Dedifferentiated amniotic fluid mesenchymal stem cell (primary cell): ENCODE measurements at regions not wholly inside any gene's neighbourhood (a gene's known extent, or its start where the extent isn't known, plus 50 kb on each side); places are given as distances from the start of the nearest gene placed in this dataset.

Experiments used
- DNase-seq: peaks from one replicate; pipeline ENCODE4 v3.0.0-alpha.2; 2016; ENCODE audit errors: extremely low spot score

DNA sequence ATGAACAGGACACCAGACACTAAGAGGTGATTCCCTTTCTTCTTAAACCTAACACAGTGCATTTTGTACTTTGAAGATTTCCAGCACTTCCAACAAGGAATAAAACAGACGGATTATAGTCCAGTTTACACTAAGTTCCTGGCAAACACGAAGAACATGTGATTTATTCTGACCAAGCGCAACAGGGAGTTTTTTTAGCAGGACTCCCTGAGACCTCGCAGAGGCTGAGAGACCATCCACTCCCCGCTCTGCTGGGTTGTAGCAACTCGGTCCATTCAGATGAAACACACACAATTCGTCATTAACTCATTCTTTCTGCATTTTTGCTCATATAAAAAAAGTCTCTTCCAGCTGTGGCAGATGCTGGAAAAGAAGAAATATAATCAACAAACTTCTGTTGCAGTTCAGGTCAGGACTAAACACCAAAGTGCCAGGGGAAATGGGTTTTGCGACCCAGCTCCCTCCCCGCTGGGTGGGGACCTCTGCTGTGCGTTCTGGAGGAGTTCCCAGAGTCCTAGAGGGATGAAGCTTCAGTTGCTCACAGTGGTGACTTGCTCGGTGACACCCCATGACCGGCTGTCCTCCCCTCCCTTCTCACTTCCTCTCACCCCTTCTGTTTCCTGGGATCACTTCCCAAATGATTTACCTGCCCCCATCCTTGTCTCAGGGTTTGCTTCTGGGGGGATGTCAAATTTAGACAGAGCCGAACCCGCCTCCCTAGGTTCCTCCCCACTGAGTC is 52.5 kb downstream of the KCNF1 start:
- DNase-seq = no peak

DNA sequence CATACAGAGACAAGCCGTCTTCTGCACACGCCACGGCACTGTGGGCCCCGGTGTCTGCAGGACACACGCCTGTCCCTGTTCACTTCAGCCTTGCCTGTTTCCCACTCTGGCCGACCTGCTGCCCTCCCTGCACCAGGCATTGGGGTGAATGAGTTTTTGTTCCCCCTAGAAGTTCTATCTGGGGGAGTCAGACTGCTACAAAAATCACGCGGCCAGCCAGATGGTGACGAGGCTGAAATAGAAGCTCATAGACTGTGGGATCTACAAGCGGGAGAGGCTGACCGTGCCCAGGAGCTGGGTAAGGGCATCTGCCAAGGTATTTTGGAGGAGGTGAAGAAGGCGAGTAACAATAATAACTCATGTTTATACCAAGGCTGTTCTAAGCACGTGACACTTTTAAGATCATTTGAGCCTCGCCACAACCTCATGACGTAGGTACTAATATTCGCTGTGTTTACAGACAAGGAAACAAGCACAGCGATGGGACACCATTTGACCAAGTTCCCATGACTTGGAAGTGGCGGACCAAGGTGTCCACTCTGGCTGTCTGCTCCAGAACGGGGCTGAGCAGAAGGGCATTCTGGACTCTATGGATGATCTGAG is 53.6 kb downstream of the KCNF1 start:
- DNase-seq = no peak

DNA sequence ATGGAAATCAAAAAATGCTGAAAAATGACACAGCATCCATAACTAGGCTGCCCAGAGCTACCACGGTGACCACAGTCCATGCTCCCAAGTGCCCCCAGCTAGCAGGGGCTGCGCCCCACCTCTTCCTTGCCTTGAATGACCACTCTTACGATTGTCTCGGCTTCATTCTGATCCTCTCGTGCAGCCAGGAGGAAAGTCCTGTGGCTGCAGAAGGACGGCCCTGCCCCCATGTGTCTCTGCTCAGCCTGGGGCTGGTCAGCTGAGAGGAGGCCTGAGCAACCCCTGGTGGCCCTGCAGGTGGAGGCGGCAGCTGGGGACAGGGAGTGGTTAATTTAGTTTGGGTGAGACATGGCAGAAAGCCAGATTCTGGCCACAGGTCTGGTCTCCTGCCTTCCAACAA is 54.3 kb downstream of the KCNF1 start:
- DNase-seq = no peak

DNA sequence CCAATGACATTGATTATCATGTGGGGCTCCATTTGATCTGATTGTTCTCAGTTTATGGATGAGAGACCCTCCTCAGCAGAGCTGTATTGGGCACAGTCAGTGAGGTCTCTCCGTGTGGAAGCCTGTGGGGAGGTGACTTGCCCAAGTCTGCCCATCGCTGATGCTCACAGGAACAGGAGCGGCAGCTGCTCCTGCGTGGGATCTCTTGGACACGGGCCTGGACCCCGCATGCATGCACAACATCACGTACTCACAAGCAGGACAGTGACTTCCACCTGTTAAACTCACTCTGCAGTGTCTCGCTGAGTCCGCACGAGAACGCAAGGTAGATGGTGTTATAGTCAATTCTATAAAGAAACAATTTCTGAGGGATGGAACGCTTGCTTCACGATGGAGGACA is 55.0 kb downstream of the KCNF1 start:
- DNase-seq = no peak

DNA sequence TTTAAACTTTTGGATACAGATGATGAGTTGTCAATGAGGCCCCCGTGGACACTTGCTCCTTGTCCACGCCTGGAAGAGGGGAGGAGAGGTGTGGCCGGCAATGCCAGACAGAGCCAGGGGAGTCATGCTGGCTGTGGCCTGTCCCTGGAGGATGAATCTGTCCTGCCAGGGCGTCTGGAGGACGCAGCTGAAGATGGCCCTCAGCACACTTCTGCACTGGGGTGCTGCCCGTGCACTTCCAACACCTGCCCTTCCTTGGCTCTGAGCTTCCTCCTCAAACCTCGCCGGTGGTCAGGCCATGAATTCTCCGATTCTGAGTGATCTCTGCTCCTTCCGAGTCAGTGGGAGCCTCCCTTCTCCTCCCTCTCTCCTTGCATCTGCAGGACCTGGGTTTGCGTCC is 56.4 kb downstream of the KCNF1 start:
- DNase-seq = no peak

DNA sequence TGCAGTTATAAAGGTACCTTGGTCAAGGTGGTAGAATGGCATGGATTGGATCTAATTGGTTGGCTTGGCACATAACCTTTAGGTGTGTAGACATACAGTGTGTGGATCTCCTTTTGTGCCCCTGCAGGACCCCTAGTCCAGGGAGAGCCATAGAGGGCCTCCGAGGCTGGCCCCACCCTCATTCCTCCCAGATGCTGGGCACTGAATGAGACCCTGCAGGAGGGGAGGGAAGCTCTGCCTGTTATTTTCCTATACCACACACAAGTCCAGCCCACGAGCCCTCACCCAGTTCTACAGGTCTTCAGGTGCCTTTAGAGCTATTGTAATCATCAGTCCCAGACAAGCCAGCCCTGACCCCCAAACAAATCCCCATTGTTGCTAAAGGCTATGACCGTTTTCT is 58.9 kb downstream of the KCNF1 start:
- no peak for DNase-seq

DNA sequence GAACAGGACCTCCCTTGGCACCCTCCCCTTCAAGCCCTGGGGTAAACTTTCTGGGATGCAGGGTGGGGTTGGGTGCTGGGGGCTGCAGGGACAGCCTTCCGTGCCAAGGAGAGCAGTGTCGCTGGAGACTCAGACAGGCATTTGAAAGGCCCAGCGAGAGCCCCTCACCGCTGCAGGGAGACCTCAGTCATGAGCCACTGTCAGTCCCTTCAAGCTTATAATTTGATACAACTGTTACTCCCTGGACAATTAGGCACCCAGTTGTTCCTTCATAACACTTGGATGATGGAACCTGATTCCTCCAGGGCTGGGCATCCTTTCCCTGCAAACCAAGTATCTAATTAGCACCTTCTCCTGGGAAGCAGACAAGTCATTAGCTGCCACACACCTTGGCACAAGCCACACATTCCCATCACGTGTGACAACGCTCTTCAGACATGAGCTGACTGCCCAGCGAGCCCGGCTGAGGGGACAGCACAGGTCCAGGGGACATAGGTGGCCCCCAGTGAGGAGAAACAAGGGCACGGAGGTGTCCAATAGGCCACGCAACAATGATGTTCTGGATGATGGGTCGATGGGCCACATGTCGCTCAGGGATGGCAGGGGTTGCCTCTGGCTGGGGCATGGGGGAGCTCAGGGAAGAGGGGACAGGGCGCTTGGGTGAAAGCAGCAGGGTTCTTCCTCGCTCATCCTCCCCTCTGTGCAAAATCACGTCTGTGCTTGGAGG is 59.6 kb downstream of the KCNF1 start:
- no peak for DNase-seq

DNA sequence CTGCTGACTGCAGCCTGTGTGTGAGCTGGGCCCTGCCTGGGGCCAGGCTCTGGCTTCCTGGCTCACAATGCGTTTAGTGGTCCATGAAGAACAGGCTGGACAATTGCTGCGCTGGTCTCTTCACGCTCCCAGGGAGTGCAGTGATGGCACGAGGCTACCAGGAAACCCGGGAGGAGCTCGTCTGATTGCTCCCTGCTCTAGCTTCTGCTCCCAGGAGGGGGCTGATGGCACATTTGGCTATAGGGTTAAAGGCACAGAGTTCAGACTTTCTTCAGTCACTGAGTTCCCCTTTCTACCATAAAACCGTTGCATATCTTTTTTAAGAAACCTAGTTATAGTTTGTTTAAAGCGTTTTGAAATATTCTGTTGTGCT is 60.1 kb downstream of the KCNF1 start:
- no peak for DNase-seq

DNA sequence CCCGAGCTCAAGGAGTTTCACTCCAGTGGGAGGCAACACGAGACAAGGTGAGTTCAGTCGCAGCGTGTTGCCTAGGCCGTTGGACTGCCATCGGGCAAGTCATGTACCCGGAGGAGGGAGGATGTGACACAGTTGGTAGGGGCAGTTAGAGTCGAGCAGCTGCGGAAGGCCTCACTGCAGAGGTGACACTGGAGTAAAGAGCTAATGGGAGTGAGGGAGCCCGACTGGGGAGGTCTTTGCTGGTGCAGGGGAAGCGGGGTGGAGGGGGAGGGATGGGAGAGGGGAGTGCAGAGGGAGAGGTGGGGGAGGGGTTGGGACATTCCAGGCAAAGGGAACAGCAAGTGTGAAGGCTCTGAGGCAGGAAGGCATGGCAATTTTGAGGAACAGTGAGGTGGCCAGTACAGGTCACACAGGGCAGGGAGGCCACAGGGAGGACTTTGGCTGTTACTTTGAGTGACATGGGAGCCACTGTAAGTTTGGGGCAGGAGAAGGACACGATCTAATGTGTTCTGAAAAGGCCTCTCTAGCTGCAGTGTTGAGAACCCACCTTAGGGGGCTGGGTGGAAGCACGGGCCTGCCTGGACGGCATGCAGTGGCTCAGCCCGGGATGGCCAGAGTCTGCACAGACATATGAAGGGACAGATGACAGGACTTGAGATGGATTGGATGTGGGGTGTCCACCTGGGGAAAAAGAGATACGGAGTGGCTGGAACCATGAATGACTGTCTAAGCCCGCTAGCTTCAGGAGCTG is 61.1 kb downstream of the KCNF1 start:
- DNase-seq = no peak

DNA sequence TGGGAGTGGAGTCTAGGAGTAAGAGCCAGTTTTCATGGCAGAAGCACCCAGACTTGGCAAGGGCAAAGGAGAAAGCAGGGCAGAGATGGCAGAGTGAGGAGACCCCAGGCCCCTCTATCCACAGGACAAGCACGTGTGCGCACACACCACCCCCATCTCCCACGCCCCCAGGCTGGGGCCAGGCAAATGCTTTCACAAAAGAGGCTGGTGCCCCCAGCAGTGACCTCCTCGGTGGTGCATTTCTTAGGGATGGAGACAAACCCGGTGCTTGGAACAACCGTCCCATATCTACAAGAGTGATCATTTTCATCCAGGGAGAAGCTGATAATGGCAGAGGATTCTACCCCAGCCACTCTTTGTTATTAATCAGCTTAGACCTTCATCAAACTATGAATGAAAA is 62.0 kb downstream of the KCNF1 start:
- DNase-seq = no peak

DNA sequence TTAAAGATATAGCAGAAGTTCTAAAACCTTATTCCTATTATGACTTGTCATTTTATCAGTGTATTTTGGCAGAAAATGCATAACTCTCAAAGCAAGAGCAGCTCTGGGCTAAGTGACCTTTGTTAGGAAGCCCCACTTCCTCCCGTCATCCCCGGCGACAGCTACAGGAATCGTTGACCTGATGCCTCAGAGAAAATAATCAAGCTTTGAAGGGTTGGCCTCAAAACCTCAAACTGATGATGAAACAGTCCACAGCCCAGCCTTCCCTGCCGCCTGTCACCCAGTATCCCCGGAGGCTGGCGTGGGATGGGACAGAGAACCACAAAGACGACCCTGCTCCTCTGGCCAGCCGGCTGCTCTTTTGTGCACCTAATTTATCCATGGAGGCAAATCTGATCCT is 65.3 kb downstream of the KCNF1 start:
- DNase-seq = no peak

DNA sequence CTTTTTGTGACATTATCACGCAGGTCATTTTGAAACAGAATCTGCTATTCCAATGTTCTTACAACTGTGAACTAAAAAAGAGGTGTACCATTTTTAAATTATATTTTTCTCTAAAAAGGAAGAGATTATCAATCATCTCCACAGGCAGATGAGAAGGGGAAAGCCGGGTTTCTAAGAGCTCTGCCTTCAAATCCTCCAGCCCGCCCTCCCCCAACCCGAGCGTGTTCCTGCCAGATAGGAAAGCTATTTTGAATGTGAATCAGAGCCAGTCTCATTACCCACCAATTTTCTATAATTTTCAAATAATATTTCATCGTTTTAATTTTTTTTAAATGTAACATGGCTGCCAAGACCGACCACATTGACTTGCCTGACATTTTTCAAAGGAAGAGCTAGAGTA is 65.9 kb downstream of the KCNF1 start:
- no peak for DNase-seq

DNA sequence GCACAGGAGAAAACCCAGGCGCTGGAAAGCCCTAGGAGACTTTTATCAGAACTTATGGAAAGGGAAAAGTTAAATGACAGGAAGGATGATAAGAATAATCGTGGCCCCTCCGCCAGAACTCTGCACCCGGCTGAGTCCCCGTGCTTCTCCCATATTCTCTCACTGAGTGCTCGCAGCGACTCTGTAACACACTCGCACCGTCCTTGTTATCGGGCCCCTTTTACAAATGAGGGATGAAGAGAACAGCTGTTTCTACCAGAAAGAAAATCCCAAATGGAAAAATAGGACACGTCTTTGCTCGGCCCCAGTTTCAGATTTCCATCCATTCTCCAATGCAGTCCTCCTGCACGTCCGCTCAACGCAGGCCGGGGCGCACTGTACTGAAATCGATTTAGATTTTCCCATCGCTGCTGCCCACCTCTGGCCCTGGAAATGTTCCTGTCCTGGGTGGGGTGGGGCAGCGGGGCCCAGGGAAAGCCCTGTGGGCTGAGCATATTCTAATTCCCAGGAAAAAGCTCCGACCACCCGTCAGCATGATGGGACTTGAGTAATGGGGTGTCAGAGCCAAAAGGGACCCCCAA is 66.4 kb downstream of the KCNF1 start:
- no peak for DNase-seq

DNA sequence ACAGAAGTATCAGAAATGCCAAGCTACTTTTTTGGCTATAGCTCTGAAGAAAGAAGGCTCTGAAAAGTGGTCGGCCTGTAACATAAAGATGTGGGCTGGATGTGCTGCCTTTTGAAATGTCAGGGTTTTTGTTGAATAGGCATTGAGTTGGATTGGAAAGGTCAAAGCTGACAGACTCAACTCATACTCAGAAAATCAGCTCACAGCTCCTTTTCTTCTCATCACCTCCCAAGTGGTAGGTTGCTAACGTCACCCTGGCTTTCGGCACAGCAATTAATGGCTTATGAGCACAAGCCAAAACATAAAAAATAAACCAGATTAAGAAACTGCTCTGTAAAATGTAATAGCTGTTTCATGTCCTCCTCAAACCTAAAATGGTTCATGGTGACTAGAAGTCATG is 68.3 kb downstream of the KCNF1 start:
- no peak for DNase-seq

DNA sequence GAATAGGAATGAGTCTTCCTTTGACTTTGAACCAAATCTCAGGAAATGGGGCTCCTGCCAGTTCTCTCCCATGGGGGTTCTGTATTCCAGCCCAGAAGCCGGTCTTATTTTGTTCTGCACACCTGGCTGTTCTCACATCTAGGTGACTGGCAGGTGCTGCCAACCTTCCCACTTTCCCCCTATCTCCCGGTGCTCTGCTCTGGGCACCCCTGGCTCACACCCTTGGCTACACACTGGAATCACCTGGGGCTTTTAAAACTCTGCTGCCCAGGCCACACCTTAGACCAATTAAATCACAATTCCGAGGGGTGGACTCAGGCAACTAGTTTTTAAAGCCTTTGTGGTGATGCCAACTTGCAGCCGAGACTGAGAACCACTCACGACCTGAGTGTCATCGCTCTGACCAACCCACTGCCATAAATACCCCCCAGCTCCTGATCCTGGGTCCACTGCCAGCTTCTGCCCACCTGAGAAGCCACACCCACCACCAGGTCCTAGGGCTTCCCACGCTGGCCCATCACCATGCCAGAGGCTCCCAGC is 69.2 kb downstream of the KCNF1 start:
- DNase-seq = no peak

DNA sequence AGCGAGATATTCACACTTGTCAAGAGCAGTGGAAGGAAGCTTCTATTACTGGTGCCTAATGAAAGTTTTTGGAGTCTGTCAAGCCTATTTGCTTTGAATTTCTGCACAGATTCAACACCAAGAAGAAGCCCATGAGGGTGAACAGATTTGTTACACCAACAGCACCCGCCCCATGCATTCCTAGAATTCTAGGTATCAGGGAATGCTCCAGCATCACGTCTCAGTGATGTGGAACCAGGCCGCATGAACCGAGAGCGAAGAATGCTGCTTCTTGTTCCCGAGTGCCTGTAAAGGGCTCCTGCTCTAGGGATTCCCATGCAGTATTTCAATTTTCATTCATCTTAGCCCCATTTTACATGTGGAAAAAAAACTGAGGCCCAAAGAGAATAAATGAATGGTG is 69.7 kb downstream of the KCNF1 start:
- no peak for DNase-seq

DNA sequence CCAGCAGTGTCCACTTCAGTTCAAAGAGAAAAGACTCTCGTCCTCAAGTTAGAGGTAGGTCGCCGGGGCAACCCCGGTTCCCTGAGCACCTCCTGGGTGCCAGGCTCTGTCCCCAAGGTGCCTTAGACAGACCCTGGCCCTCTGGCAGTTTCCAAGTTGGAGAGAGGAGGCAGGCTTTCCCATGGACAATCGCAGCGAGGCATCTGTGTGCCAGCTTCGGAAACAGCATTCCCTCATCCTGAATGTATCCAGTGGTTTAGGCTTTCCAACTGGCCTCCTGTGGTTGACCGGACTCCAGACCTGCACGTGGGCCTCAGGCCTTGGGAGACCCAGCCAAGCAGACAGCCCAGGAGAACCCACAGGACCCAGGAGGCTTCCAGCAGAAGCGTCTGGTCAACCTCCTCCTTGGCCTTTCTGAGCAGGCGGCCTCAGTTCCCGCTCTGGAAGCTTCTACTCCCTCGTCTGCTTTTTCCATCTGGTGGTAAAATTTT is 70.3 kb downstream of the KCNF1 start:
- DNase-seq = no peak

DNA sequence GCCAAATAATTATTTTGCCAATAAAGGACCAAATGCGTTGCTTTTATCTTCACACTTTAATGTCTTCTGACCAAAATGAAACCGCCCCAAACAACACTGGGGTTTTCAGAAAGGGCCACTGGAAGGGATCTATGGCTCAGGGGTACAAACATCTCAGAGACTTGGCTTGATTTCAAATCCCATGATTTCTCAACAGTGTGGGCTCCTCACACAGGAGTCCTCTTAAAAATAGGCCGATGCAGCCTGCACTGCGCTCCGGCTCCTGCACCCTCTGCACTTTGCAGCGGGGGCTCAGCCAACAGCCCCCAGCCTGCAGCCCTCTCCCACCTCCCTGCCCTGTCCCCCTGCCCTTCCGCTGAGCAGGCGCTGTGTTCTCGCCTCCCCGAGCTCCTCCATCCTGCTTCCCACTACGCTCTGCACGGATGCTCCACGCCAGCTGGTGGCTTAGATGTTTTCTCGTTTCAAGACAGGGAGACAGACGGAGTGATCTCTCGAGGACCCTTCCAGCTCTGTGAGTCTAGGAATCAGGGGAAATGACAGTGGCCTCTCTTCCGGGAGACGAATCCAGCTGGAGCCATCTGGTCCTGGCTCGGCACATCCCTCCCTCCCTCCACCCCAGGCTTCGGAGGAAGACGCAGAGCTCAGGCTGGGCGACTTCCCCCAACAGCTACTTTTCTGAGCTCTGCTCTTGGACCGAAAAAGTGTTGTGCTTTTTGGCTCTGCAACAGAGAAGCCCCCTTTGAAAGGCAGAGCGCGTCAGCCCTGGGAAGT is 71.4 kb downstream of the KCNF1 start:
- no peak for DNase-seq

DNA sequence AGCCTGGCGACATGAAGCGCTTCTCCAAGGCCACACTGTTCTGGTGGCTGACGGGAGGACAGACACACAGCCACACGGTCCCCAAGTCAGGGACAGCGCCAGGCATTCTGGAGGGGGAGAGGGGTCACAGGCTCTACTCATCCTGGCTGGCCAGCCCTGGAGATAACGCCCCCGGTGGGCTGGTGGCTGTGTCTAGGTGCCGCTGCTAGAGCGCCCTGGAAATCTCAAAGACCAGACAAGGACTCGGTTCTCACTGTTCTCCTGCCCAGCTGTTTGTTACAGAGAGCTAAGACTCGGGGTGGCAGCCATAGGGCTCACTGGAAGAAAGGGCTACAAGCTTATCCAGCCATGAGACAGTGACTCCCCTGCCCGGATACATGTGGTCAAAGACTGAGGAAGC is 72.0 kb downstream of the KCNF1 start:
- DNase-seq = no peak

DNA sequence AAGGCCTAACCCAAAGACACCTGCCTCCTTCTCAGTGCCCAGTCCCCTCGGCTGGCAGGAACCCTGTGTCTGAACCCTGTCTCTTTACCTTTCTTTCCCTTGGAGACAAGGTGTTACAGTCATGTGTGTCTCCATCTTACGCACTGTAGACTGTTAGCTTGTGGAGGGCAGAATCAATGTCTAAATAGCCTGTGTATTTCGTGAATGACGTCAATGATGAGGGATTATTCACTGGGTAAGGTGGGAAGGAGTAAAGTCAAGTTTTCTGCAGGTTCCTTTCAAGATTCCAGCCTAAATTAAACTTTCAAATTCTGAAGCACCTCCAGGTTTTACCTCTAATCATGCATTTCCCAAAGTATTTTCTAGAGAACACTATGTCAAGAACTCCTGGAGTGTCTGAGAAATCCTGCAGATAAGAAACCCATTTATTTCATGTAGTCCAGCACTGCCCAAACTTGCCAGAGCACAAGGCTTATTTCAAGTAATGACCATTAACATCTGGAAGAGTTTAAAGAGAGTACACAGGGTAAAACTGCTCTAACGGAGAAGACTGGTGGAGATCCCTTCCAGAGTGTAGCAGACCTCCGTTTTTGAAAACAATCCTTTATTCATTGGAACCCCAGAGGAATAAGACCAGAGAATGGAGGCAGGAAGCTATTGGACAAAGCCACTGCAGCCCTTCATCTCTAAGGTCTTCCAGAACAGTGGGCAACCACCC is 72.8 kb downstream of the KCNF1 start:
- DNase-seq = no peak
